Kidney (tissue), 13 donors: ENCODE measurements at regions not wholly inside any gene's neighbourhood (a gene's known extent, or its start where the extent isn't known, plus 50 kb on each side); places are given as distances from the start of the nearest gene placed in this dataset.

Experiments
- DNase-seq, 5 donors: peaks; one replicate each; pipeline ENCODE4 v3.0.0-alpha.2; 2013 to 2020
- FAIRE-seq: peaks from 2 replicates; lab custom pipeline; 2012; peaks lifted over from hg19 to GRCh38; lab: Jason Lieb, UNC
- H3K27ac ChIP-seq, 2 donors: one replicate each; pipeline ENCODE4 v1.7.0; 2013; ENCODE audit warnings: low read depth in 2 of 2, low read length in 2 of 2, inconsistent platforms in 1 of 2
- H3K27me3 ChIP-seq: one replicate; pipeline ENCODE4 v1.7.1; 2013; ENCODE audit warnings: low read length, inconsistent platforms; ENCODE audit not compliant: control insufficient read depth, insufficient read depth
- H3K36me3 ChIP-seq, 3 donors: one replicate each; pipeline versions ENCODE4 v1.7.0 to v1.7.1; 2013; ENCODE audit warnings: low read length in 3 of 3, control low read depth in 1 of 3, inconsistent platforms in 1 of 3; ENCODE audit not compliant: insufficient read depth in 3 of 3, control insufficient read depth in 2 of 3
- H3K4me1 ChIP-seq, 3 donors: one replicate each; pipeline versions ENCODE4 v1.7.0 to v1.7.1; 2013; ENCODE audit warnings: low read length in 3 of 3, inconsistent platforms in 1 of 3, low read depth in 1 of 3; ENCODE audit not compliant: control insufficient read depth in 2 of 3, insufficient read depth in 2 of 3
- H3K4me3 ChIP-seq, 3 donors: one replicate each; pipeline versions ENCODE4 v1.7.0 to v1.8.1; 2013; ENCODE audit warnings: low read length in 3 of 3, control low read depth in 1 of 3, inconsistent platforms in 1 of 3
- H3K9ac ChIP-seq, 3 donors: one replicate each; pipeline versions ENCODE4 v1.7.0 to v1.7.1; 2013; ENCODE audit warnings: low read length in 3 of 3, control low read depth in 1 of 3, inconsistent platforms in 1 of 3
- H3K9me3 ChIP-seq, 3 donors: one replicate each; pipeline versions ENCODE4 v1.7.0 to v1.7.1; 2013; ENCODE audit warnings: low read length in 3 of 3, control low read depth in 1 of 3, inconsistent platforms in 1 of 3; ENCODE audit not compliant: control insufficient read depth in 2 of 3, insufficient read depth in 1 of 3
- CTCF ChIP-seq: IDR thresholded peaks from 3 replicates; pipeline ENCODE4 v1.5.1; 2012; ENCODE audit warnings: mild to moderate bottlenecking, moderate library complexity, borderline replicate concordance; ENCODE audit not compliant: insufficient read depth; ENCODE audit errors: extremely low read depth
- intact Hi-C: fragments of 100-400 bp; cut with DNase I; formaldehyde crosslinking; loops from one replicate; pipeline ENCODE4 v1.11.1; 2022
- donor health status: control.
- donor health status: control.
- donor health status: control.
- donor health status: control.
- donor health status: control.
- donor health status: DM: yes; HTN: yes; CAD: no.
- donor health status: Normal renal cell carcinoma (clear cell type).

GRCh38 chr15:38625886-38626285 is 61.3 kb upstream of the RASGRP1 start:
- no peak overlapping the region for H3K27ac ChIP-seq
- no peak overlapping the region for H3K9ac ChIP-seq
- no peaks in the 10 kb centered on the region for H3K9me3 ChIP-seq
- intact Hi-C loops, result no loop called here
- FAIRE-seq (no peak), DNase-seq (no peak)
- peaks cover 5 to 24% (median 5%) of the 10 kb centered on the region in 3 donors for H3K4me1 ChIP-seq
- no peaks in the 10 kb centered on the region for H3K36me3 ChIP-seq
- no peak for TF ChIP-seq CTCF
- H3K27me3 ChIP-seq, result no peaks in the 10 kb centered on the region
- H3K4me3 ChIP-seq, result no peak overlapping the region

- TF ChIP-seq CTCF, result no peak
- H3K9ac ChIP-seq, result no peak overlapping the region
- DNase-seq (no peak), FAIRE-seq (no peak)
- no peaks in the 10 kb centered on the region for H3K9me3 ChIP-seq
- no peak overlapping the region for H3K4me3 ChIP-seq
- no peaks in the 10 kb centered on the region for H3K36me3 ChIP-seq
- no peaks in the 10 kb centered on the region for H3K27me3 ChIP-seq
- H3K4me1 ChIP-seq, result peaks cover 0 to 24% (median 5%) of the 10 kb centered on the region in 3 donors
- intact Hi-C loops, result no loop called here
- H3K27ac ChIP-seq, result no peak overlapping the region
Observed at GRCh38 chr15:38626443-38627050, 61.9 kb upstream of the RASGRP1 start.

- H3K9ac ChIP-seq, result no peak overlapping the region
- peaks cover 0 to 24% (median 5%) of the 10 kb centered on the region in 3 donors for H3K4me1 ChIP-seq
- no peaks in the 10 kb centered on the region for H3K36me3 ChIP-seq
- no peaks in the 10 kb centered on the region for H3K27me3 ChIP-seq
- DNase-seq, result no peak
- no peak overlapping the region for H3K27ac ChIP-seq
- H3K9me3 ChIP-seq, result no peaks in the 10 kb centered on the region
- H3K4me3 ChIP-seq, result no peak overlapping the region
- FAIRE-seq, result no peak
- intact Hi-C loops, result no loop called here
- no peak for TF ChIP-seq CTCF
Observed at GRCh38 chr15:38627689-38628277, 63.2 kb upstream of the RASGRP1 start.
